HG02623 (cell line): ENCODE measurements at regions not wholly inside any gene's neighbourhood (a gene's known extent, or its start where the extent isn't known, plus 50 kb on each side); places are given as distances from the start of the nearest gene placed in this dataset.

Experiments
- ATAC-seq: cut with Tn5 transposase; IDR thresholded peaks from one replicate; pipeline ENCODE4 v1.9.1; 2021; ENCODE audit warnings: moderate library complexity; ENCODE audit not compliant: unreplicated experiment

DNA sequence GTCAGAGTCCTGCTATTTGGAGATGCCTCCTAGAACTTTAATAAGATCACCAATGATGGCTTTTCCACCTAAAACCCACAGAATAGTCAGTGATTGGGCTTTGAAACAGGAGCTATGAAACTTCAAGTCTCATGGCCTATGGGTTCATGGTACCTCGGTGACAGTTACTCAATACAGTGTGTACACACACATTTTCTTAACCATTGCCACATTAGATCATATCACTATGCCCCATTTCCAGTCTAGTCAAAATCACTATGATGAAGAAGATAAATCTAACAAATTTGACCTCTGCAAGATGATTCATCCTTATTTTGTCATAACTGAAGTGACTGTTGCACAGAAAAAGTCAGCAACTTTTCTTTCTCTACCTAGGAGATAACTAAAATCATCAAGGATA lies 86.8 kb upstream of the OR13F1 start:
- no peak for ATAC-seq

DNA sequence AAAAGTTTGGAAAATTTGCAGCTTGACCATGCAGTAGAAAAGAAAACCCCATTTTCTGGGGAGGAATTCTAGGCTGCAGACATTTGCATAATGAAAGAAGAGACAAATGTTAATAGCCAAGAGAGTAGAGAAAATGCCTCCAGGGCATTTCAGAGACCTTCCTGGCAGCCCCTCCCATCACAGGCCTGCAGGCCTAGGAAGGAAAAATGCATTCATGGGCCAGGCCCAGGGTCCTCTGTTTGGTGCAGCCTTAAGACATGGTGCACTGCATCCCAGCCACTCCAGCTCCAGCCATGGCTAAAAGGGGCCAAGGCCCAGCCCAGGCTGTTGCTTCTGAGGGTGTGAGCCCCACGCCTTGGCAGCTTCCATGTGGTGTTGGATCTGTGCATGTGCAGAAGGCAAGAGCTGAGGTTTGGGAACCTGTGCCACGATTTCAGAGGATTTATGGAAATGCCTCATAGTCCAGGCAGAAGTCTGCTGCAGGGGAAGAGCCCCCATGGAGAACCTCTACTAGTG lies 75.0 kb upstream of the OR13F1 start:
- no peak for ATAC-seq

DNA sequence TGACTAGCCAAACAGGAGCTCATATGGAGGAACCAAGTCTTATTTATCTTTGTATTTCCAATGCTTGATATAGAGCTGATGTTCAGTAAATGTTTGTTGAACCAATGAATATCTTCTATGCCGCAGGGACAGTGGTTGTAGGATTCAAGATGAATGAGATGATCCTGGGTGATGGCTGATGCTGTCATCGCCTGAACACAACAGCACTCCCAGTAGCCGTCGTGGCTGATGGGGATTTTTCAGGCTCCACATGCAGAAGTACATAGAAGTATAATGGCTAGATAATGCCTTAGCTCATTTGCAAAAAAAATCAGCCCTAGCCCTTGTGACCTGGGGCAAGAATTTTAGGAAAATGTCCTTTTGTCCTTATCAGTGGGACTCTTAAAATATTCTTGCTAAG lies 69.0 kb upstream of the OR13F1 start:
- ATAC-seq = no peak

DNA sequence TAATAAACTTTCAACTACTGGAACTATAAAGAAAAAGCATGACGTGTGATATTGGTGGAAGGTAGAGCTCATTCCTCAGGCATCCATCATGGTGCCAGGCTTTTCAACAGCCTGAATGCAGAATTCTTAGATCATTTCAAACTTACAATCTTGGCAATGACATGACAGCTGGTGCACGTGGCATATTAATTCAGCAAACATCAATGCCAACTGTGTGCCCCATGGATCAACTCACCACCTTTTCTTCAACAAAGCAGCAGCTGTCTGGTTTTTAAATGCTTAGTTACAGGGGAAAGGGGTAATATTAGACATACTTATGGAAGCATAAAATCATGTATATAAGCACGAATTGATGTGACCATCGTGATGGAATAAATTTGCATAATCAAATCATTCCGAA lies 56.0 kb upstream of the OR13F1 start:
- ATAC-seq = no peak
